ENCODE measurements at regions not wholly inside any gene's neighbourhood (a gene's known extent, or its start where the extent isn't known, plus 50 kb on each side); places are given as distances from the start of the nearest gene placed in this dataset.
"Not testable (repeated sequence)": the region's sequence is repeated elsewhere in the genome, so short reads cannot be mapped to it uniquely, and the experiment has no call there.

GRCh38 chr15:77896147-77897112 lies 181.1 kb downstream of the TBC1D2B start:
- DNase-seq, result not testable (repeated sequence)

DNA sequence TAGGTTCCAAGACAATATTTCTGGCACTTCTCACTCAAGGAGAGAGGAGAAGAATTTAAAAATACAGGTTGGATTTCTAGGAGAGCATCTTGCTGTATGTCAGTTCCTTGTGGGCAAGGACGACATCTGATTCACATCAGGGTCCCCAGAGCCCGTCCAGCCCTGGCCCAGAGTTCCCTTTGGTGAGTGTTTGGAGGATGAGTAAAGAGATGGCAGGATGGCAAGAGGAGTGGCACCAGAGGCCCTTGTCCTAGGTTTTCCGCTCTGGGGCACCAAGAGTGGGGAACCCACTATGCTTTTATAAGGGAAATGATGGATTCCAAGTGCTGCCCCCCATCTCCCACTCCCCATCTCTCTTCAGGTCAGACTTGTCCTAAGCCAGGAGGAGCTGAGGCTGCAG lies 181.8 kb downstream of the TBC1D2B start:
- DNase-seq, result no peak

DNA sequence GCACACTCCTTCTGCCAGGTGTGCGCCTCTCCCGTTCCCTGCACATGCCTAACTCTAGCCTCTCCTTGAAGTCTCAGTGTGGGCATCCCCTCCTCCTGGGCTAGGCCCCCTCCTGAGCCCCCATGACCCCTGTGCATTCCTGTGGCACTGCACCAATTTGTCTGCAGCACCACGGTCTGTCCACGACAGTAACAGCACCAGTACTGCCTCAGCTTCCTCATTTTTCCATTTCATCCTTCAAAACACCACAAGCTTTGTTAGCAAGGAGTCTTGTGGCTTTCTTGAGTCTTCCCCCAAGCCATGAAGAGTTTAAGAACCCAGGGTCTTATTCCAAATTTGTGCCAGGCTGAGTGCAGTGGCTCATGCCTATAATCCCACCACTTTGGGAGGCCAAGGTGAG lies 182.4 kb downstream of the TBC1D2B start:
- DNase-seq, result not testable (repeated sequence)

DNA sequence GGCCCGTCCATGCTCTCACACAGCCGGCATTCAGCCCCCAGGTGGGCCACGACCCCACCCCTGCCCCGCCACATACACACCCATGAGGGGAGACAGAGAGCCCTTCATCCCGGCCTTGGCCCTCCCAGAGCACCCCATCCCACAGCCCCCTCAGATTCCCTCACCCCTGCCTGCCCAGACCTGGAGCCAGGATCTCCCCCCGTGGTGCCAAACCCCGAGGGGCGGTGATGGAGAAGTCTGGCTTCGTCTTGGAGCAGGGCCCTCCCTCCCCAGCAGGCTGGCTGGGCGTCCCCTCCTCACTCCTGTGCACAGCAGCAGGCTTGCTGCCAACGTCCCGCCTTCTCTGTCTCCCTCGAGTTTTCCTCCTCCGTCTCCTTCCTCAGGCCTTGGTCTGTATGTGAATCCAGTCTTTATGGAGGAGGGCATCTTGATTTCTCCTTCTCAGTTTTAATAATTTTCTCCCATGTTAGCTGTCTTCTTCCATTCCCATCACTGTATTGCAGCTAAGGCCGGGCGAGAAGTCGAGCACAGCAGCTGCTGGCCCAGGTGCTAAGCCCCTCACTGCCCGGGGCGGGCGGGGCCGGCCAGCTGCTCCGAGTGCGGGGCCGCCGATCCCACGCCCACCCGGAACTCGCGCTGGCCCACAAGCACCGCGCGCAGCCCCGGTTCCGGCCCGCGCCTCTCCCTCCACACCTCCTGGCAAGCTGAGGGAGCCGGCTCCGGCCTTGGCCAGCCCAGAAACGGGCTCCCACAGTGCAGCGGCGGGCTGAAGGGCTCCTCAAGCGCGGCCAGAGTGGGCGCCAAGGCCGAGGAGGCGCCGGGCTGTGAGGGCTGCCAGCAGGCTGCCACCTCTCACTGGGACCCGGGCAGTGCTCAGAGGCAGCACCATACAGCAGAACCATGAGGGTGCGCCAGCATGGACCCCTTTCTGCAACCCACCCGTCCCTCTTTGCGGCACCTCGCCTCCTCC lies 183.6 kb downstream of the TBC1D2B start:
- not testable (repeated sequence) for DNase-seq

- DNase-seq, result not testable (repeated sequence)
Measured at GRCh38 chr15:77893246-77893645, 184.3 kb downstream of the TBC1D2B start.

GRCh38 chr15:77892335-77892734 lies 185.2 kb downstream of the TBC1D2B start:
- no peak for DNase-seq

GRCh38 chr15:77891862-77892261 lies 185.6 kb downstream of the TBC1D2B start:
- DNase-seq, result not testable (repeated sequence)

GRCh38 chr15:77890911-77891801 lies 186.4 kb downstream of the TBC1D2B start:
- DNase-seq, result not testable (repeated sequence)

GRCh38 chr15:77889828-77890725 lies 187.4 kb downstream of the TBC1D2B start:
- DNase-seq, result not testable (repeated sequence)

- DNase-seq, result no peak
Measured at GRCh38 chr15:77889009-77889806, 188.3 kb downstream of the TBC1D2B start.

DNA sequence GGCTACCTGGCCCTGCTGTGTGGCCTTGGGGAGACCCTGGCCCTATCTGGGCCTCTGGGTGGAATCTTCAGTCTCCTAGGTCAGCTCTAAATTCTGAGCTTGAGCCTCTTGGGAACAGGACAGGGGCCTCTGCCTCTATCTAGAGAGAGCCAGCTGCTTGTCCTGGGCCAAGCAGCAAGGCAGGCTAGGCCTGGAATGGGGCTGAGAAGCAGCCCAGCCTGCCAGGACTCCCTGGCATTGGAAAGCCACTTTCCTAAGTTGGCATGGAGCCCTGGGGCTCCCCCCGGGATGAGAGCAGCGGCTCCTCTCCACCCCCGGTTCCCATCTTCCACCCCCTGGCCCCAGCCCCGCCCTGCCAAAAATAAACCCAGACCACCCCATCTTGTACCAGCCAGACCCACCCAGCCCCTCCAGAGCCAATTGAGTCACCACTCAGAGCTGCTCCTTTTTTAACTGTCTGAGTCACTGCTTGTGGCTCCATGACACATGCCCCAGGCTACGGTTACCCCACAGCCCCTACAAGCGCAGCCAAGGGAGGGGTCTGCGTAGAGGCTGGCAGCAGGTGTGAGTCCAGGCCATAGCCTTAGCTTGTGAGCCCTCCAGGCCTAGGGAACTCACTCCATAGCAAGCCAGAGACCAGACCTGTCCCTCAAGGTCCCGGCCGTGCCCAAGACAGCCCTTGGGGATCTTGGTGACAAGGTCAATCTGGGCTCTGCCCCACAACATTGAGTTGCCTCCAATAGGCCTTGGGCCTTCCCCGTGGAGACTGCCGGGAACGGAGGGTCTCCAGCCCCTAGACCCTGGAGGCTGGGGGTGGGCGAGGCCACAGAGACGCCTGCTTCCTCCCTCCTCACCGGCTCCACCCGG lies 189.7 kb downstream of the TBC1D2B start:
- DNase-seq, result not testable (repeated sequence)

DNA sequence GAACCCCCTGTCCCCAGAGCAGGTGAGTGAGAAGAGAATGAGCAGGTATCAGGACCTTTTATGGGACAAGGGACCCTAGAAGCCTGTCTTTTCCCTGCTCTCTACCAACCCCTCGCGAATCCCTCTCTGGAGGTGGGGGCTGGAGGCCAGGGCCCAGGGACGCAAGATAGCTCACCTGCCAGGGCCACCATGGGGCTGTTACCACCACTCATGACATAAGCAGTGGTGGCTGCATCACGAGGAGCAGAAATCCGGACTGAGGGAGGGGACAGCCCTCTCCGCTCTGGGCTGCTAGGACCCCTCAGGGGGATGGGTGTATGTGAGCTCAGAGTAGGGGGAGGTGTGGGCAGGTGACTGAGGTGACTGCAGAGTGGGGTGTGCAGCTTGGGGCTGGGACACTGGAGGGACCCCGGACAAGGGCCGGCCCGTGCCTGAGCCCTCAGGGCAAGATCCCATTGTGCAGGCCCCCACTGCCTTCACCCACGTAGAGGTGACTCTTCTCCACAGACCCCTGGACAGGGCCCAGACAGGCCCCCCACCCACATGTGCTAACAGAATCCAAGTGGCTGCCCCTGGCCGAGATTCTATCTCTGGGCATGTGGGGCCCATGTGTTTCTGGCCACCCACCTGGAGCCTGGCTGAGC lies 190.6 kb downstream of the TBC1D2B start:
- DNase-seq, result no peak

DNA sequence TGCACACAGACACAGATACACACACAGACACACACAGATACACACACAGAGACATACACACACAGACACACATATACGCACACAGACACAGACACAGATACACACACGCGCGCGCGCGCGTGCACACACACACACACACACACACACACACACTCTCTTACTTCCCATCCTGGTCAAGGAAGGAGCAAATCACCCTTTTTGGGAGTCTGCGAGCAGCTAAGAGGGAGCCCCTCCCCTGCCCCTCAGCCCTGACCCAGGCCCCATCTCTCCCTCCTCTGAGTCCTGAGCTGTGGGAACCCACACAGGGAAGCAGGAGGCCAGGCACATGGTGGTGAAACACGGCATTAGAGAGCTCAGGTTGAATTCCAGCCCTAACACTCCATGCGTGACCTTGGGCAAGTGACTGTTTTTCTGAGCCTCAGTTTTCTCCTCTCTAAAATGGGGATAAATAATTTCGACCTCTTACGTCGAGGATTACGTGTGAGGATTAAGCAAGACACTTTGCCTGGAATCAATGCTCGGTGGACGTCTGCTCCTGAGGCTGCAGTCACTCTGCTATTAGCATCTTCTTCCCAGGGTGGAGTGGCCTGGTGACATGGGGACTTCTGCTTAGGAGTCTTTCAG lies 191.5 kb downstream of the TBC1D2B start:
- not testable (repeated sequence) for DNase-seq

DNA sequence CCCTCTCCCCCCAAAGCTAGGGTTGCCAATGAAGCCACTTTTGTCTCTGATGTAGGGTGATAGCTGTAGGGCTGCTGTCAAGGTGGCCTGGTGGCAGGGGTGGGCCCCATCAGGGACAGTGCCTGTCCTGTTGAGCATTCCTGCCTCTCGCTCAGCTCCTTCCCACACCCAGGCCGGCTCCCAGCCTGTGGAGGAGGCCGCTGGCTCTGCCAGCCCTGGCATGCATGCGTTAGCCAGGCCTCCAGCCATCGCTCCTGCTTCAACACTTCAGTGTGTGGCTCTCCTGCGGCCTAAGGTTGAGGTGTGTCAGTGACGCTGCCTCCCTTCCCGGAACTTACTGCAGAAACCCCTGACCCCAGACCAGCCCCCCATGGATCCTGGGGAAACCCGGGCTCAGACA lies 194.5 kb downstream of the TBC1D2B start:
- DNase-seq, result not testable (repeated sequence)

GRCh38 chr15:77881950-77882349 lies 195.6 kb downstream of the TBC1D2B start:
- DNase-seq, result no peak

DNA sequence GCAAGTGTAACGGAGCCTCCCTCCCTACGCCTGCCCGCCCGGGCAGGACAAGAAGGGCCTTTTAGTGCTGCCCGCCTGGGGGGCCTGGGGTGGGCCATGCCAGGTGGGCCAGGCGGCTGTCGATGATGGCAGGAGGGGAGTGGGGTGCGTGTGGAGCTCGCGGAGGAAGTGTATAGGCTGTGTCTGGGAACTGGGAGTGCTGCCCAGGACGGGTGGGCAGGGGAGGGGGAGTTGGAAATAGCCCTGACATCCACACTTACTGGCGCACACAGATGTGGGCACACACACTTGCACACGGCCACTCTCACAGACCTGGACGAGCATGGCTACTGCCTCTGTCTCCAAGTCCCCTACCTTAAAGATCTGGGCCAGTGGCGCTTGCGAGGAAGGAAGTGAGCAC lies 196.0 kb downstream of the TBC1D2B start:
- not testable (repeated sequence) for DNase-seq

DNA sequence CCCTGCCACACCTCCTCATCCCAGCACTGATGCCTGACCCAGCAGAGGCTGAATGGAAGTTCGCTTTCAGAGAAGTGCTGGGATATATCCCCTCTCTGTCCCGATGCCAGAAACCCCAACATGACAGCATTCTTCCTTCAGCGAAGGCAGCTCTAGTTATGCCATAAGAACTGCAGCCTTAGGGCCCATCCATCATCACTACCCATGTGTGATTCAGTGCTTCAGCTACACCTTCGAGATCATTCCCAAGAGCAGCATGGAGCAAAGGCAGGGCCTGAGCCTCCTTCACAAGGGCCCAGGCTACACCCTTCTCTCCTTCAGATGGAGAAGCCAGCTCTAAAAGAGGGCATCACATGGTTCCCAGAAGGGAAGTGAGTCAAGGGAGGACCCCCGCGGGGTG lies 198.0 kb downstream of the TBC1D2B start:
- DNase-seq, result not testable (repeated sequence)

All from activated CD4-positive, CD25-positive, alpha-beta regulatory T cell treated with anti-CD3 and anti-CD28 coated beads, Interleukin-2, amount 50 U/mL, for 72 hours (primary cell).